Upper lobe of left lung (tissue), 6 donors: ENCODE measurements at regions not wholly inside any gene's neighbourhood (a gene's known extent, or its start where the extent isn't known, plus 50 kb on each side); places are given as distances from the start of the nearest gene placed in this dataset.
A peak's percentile ranks its signal among the peaks of the same experiment; 100 is the strongest.

Experiments used
- ATAC-seq, 2 donors: fragments of 200-7000 bp; cut with Tn5 transposase; one replicate each; pipeline ENCODE4 v1.9.1; 2022; ENCODE audit warnings: mild to moderate bottlenecking in 2 of 2, moderate library complexity in 2 of 2; ENCODE audit not compliant: low FRiP score in 2 of 2
- DNase-seq, 2 donors: peaks; one replicate each; pipeline ENCODE4 v3.0.0-alpha.2; 2019 to 2020
- H3K27ac ChIP-seq, 4 donors: fragments of 200-600 bp; sonication (generic); one replicate each; pipeline ENCODE4 v1.5.1; 2016 to 2019
- H3K27me3 ChIP-seq, 4 donors: fragments of 200-600 bp; sonication (generic); one replicate each; pipeline ENCODE4 v1.5.1; 2017 to 2019
- H3K36me3 ChIP-seq, 4 donors: fragments of 200-600 bp; sonication (generic); one replicate each; pipeline ENCODE4 v1.5.1; 2016 to 2019
- H3K4me1 ChIP-seq, 4 donors: fragments of 200-600 bp; sonication (generic); one replicate each; pipeline ENCODE4 v1.5.1; 2018 to 2019
- H3K4me3 ChIP-seq, 4 donors: fragments of 200-600 bp; sonication (generic); one replicate each; pipeline ENCODE4 v1.5.1; 2017 to 2019; ENCODE audit warnings: mild to moderate bottlenecking in 2 of 4, moderate library complexity in 1 of 4
- H3K9me3 ChIP-seq, 4 donors: fragments of 200-600 bp; sonication (generic); one replicate each; pipeline ENCODE4 v1.5.1; 2018 to 2019
- CTCF ChIP-seq, 6 experiments: fragments of 450-650 bp in 4 of 6; fragments of 200-600 bp in 2 of 6; sonication (generic) in 2 of 6; IDR thresholded peaks; one replicate each; pipeline ENCODE4 v1.5.1; 2016 to 2019; ENCODE audit warnings: antibody characterized with exemption in 6 of 6
- EP300 ChIP-seq, 4 donors: sonication (generic); formaldehyde crosslinking; IDR thresholded peaks; one replicate each; pipeline ENCODE4 v1.5.1; 2017; ENCODE audit warnings: antibody characterized with exemption in 4 of 4, control low read depth in 2 of 4
- POLR2A ChIP-seq, 4 donors: fragments of 450-650 bp; IDR thresholded peaks; one replicate each; pipeline ENCODE4 v1.5.1; 2016 to 2017; ENCODE audit warnings: antibody characterized with exemption in 4 of 4, mild to moderate bottlenecking in 2 of 4
- POLR2AphosphoS5 ChIP-seq, 2 donors: sonication (generic); formaldehyde crosslinking; IDR thresholded peaks; one replicate each; pipeline ENCODE4 v1.5.1; 2017; ENCODE audit warnings: antibody characterized with exemption in 2 of 2
- WGBS, 2 donors: methylation state at CpG; one replicate each; pipeline ENCODE4 v1.1.5; 2017 to 2018; 5-methylcytosine and 5-hydroxymethylcytosine counted together
- donor health status: DM: no; HTN: no; CAD: no; lungs with moderate emphysema.
- donor health status: DM: no; HTN: yes; CAD: no; lungs with severe emphysema.

- Histone ChIP-seq H3K27ac (no peak overlapping the region), H3K4me1 (no peaks in the 10 kb centered on the region), H3K27me3 (no peaks in the 10 kb centered on the region), H3K9me3 (no peaks in the 10 kb centered on the region), H3K36me3 (no peaks in the 10 kb centered on the region), H3K4me3 (no peak overlapping the region)
- TF ChIP-seq POLR2AphosphoS5 (IDR thresholded peaks at IDR 0.05) = no peak
- TF ChIP-seq POLR2A (IDR thresholded peaks at IDR 0.05) = no peak
- no peak for TF ChIP-seq CTCF (IDR thresholded peaks at IDR 0.05)
- no peak for TF ChIP-seq EP300 (IDR thresholded peaks at IDR 0.05)
- ATAC-seq (no peak), DNase-seq (peak in 1 of 2 donors; percentile 54)
- WGBS, 2 donors = 98% methylated on average over 6 of the region's 33 CpGs; no CpG with 5 or more reads in 1 of the 2 donors
Measured at GRCh38 chr18:71212222-71212621, 923.4 kb downstream of the SOCS6 start.

GRCh38 chr18:71209944-71210343 is 921.1 kb downstream of the SOCS6 start:
- Histone ChIP-seq H3K4me3 (no peak overlapping the region), H3K4me1 (no peaks in the 10 kb centered on the region), H3K27ac (no peak overlapping the region), H3K36me3 (no peaks in the 10 kb centered on the region), H3K27me3 (no peaks in the 10 kb centered on the region), H3K9me3 (no peaks in the 10 kb centered on the region)
- TF ChIP-seq CTCF (IDR thresholded peaks at IDR 0.05) (no peak), POLR2A (IDR thresholded peaks at IDR 0.05) (no peak)
- ATAC-seq (no peak), DNase-seq (no peak)
- WGBS, 2 donors = 48 to 49% methylated on average over 2 of the region's 2 CpGs

GRCh38 chr18:71194438-71194837 is 905.6 kb downstream of the SOCS6 start:
- no peaks in the 10 kb centered on the region for H3K9me3 ChIP-seq
- ATAC-seq = no peak
- 43 to 52% methylated on average over 1 of the region's 1 CpG for WGBS, 2 donors
- H3K4me1 ChIP-seq = no peaks in the 10 kb centered on the region
- H3K4me3 ChIP-seq = no peak overlapping the region
- no peak overlapping the region for H3K27ac ChIP-seq
- no peaks in the 10 kb centered on the region for H3K27me3 ChIP-seq
- H3K36me3 ChIP-seq = no peaks in the 10 kb centered on the region
- TF ChIP-seq CTCF (IDR thresholded peaks at IDR 0.05) = no peak
- TF ChIP-seq POLR2A (IDR thresholded peaks at IDR 0.05) = no peak
- no peak for DNase-seq

GRCh38 chr18:71189581-71189980 is 900.7 kb downstream of the SOCS6 start:
- Histone ChIP-seq H3K36me3 (no peaks in the 10 kb centered on the region), H3K27ac (no peak overlapping the region), H3K4me1 (no peaks in the 10 kb centered on the region), H3K4me3 (no peak overlapping the region), H3K27me3 (no peaks in the 10 kb centered on the region), H3K9me3 (no peaks in the 10 kb centered on the region)
- DNase-seq (no peak), ATAC-seq (no peak)
- 88 to 94% methylated on average over 3 of the region's 3 CpGs for WGBS, 2 donors
- TF ChIP-seq POLR2AphosphoS5 (IDR thresholded peaks at IDR 0.05) (no peak), POLR2A (IDR thresholded peaks at IDR 0.05) (no peak), EP300 (IDR thresholded peaks at IDR 0.05) (no peak), CTCF (IDR thresholded peaks at IDR 0.05) (no peak)

- no peaks in the 10 kb centered on the region for H3K4me1 ChIP-seq
- WGBS, 2 donors = 36% methylated on average over 4 of the region's 4 CpGs
- no peak for DNase-seq
- no peak overlapping the region for H3K4me3 ChIP-seq
- TF ChIP-seq POLR2AphosphoS5 (IDR thresholded peaks at IDR 0.05) = no peak
- no peak for TF ChIP-seq CTCF (IDR thresholded peaks at IDR 0.05)
- no peak for TF ChIP-seq EP300 (IDR thresholded peaks at IDR 0.05)
- no peak for TF ChIP-seq POLR2A (IDR thresholded peaks at IDR 0.05)
- no peaks in the 10 kb centered on the region for H3K36me3 ChIP-seq
- H3K27me3 ChIP-seq = no peaks in the 10 kb centered on the region
- no peak for ATAC-seq
- no peak overlapping the region for H3K27ac ChIP-seq
- H3K9me3 ChIP-seq = no peaks in the 10 kb centered on the region
Measured at GRCh38 chr18:71168557-71169145, 879.8 kb downstream of the SOCS6 start.
